PC-3 (cell line): ENCODE measurements at regions not wholly inside any gene's neighbourhood (a gene's known extent, or its start where the extent isn't known, plus 50 kb on each side); places are given as distances from the start of the nearest gene placed in this dataset.
A peak's percentile ranks its signal among the peaks of the same experiment; 100 is the strongest.

Experiments
- ATAC-seq: fragments of 200-7000 bp; cut with Tn5 transposase; 2 replicates; pipeline ENCODE4 v1.9.1; 2020; ENCODE audit warnings: mild to moderate bottlenecking, moderate library complexity
- BruUV-seq: library from RNA; stranded (reverse); fragments of 400-500 nt; replicated peaks from 2 replicates; lab custom pipeline; 2021; lab: Mats Ljungman, UMichigan
- CTCF ChIA-PET: fragments of 300-600 bp; sonication (Branson Sonifier 250); formaldehyde crosslinking; loops from one replicate; lab custom pipeline; 2022; ENCODE audit warnings: antibody characterized with exemption; lab: Charles Lee
- POLR2A ChIA-PET: fragments of 300-600 bp; sonication (Branson Sonifier 250); formaldehyde crosslinking; loops from one replicate; lab custom pipeline; 2022; ENCODE audit warnings: antibody characterized with exemption; ENCODE audit not compliant: unreplicated experiment; lab: Charles Lee
- DNase-seq: peaks from one replicate; pipeline ENCODE4 v3.0.0-alpha.2; 2015
- H2AFZ ChIP-seq: fragments of 300-600 bp; sonication (generic); 2 replicates; pipeline ENCODE4 v1.6.0; 2016; ENCODE audit warnings: antibody characterized with exemption, low read length
- H3F3A ChIP-seq: fragments of 300-600 bp; sonication (generic); one replicate; pipeline ENCODE4 v1.6.0; 2017; ENCODE audit warnings: antibody characterized with exemption, low read length, control low read depth, mild to moderate bottlenecking; ENCODE audit not compliant: unreplicated experiment
- H3K27ac ChIP-seq: fragments of 300-600 bp; sonication (generic); 2 replicates; pipeline ENCODE4 v1.5.1; 2016; ENCODE audit warnings: mild to moderate bottlenecking, low read length
- H3K27me3 ChIP-seq: fragments of 300-600 bp; sonication (generic); 2 replicates; pipeline ENCODE4 v1.6.1; 2016; ENCODE audit warnings: low read length, mixed read lengths
- H3K36me3 ChIP-seq: fragments of 300-600 bp; sonication (generic); 2 replicates; pipeline ENCODE4 v1.6.1; 2016; ENCODE audit warnings: low read depth, mixed run types, low read length, mixed read lengths
- H3K4me1 ChIP-seq: fragments of 300-600 bp; sonication (generic); 2 replicates; pipeline ENCODE4 v1.5.1; 2016; ENCODE audit warnings: low read length; ENCODE audit not compliant: insufficient read depth
- H3K4me2 ChIP-seq: fragments of 300-600 bp; sonication (generic); 2 replicates; pipeline ENCODE4 v1.6.0; 2016; ENCODE audit warnings: low read length
- H3K4me3 ChIP-seq: fragments of 300-600 bp; sonication (generic); 2 replicates; pipeline ENCODE4 v1.5.1; 2016; ENCODE audit warnings: mild to moderate bottlenecking, low read length, mixed read lengths
- H3K79me2 ChIP-seq: fragments of 300-600 bp; sonication (generic); 2 replicates; pipeline ENCODE4 v1.6.1; 2017; ENCODE audit warnings: low read length, mixed read lengths
- H3K9ac ChIP-seq: fragments of 300-600 bp; sonication (generic); 2 replicates; pipeline ENCODE4 v1.6.0; 2016; ENCODE audit warnings: mild to moderate bottlenecking, low read length
- H3K9me2 ChIP-seq: fragments of 300-600 bp; sonication (generic); replicated peaks from 2 replicates; pipeline ENCODE4 v1.6.1; 2016; ENCODE audit warnings: mixed run types, low read length, mixed read lengths
- H3K9me3 ChIP-seq: fragments of 300-600 bp; sonication (generic); 2 replicates; pipeline ENCODE4 v1.6.1; 2016; ENCODE audit warnings: low read length, mixed read lengths
- H4K20me1 ChIP-seq: fragments of 300-600 bp; sonication (generic); 2 replicates; pipeline ENCODE4 v1.6.1; 2016; ENCODE audit warnings: low read length, mixed read lengths
- EZH2 ChIP-seq: fragments of 300-600 bp; sonication (generic); IDR thresholded peaks from one replicate; pipeline ENCODE4 v1.6.1; 2017; ENCODE audit warnings: antibody characterized with exemption, mild to moderate bottlenecking, low read length; ENCODE audit not compliant: unreplicated experiment
- EZH2phosphoT487 ChIP-seq: fragments of 300-600 bp; sonication (generic); IDR thresholded peaks from 2 replicates; pipeline ENCODE4 v1.6.1; 2018; ENCODE audit warnings: mild to moderate bottlenecking, antibody characterized with exemption, low read length, borderline replicate concordance
- intact Hi-C: fragments of 100-400 bp; cut with micrococcal nuclease; formaldehyde crosslinking; loops from 2 replicates; pipeline ENCODE4 v1.9.0; 2023
- TF ChIP-seq, protein P1 (sequence below): fragments of 300-600 bp; sonication (generic); conservative IDR thresholded peaks from 2 replicates; pipeline ENCODE4 v1.5.1; 2017; ENCODE audit warnings: antibody characterized with exemption, low read depth, mild to moderate bottlenecking, low read length

DNA sequence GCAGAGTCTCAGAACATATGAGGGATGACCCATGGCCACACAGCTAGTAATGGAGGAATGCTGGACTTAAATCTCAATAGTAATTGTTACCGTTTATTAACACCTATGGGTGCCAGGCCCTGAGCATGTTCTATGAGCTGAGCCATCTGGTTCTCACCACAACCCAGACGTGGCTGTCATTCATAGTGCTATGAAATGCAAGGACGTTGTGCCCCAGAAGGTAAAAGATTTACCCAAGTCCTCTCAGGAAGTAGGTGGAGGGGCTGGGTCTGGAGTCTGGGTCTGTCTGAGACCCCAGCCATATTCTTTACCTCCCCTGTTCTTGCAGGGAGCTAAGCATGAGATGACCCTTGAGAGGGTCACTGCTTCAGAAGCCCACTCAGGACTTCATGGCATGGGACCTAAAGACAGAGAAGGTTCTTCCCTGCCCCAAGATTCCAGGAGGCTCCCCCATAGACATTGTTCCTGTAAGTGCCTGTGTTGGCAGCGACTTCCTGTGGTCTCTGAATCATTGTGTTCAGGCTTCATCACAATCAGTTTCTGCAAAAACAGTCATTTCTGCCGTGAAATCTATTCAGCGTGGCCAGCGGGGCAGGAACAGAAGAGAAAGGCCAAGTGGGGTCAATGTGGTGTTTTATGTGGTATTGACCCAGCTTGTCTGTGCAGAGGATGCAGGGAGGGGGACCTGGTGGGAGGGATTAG, 475.4 kb downstream of the PTPRU start:
- Histone ChIP-seq H3K36me3 (no peaks in the 10 kb centered on the region), H3K27ac (peak overlapping the region; percentile 81), H3K27me3 (no peaks in the 10 kb centered on the region), H2AFZ (no peak overlapping the region), H4K20me1 (no peaks in the 10 kb centered on the region), H3K9ac (peak overlapping the region; percentile 44; the same call in 1 of the 2 replicates), H3K4me1 (peaks cover 52% of the 10 kb centered on the region), H3K4me3 (no peak overlapping the region), H3K9me2 (no peaks in the 10 kb centered on the region), H3K79me2 (no peaks in the 10 kb centered on the region), H3K9me3 (no peaks in the 10 kb centered on the region), H3F3A (peaks cover 16% of the 10 kb centered on the region), H3K4me2 (peak overlapping the region; percentile 52)
- TF ChIP-seq, protein P1, sequence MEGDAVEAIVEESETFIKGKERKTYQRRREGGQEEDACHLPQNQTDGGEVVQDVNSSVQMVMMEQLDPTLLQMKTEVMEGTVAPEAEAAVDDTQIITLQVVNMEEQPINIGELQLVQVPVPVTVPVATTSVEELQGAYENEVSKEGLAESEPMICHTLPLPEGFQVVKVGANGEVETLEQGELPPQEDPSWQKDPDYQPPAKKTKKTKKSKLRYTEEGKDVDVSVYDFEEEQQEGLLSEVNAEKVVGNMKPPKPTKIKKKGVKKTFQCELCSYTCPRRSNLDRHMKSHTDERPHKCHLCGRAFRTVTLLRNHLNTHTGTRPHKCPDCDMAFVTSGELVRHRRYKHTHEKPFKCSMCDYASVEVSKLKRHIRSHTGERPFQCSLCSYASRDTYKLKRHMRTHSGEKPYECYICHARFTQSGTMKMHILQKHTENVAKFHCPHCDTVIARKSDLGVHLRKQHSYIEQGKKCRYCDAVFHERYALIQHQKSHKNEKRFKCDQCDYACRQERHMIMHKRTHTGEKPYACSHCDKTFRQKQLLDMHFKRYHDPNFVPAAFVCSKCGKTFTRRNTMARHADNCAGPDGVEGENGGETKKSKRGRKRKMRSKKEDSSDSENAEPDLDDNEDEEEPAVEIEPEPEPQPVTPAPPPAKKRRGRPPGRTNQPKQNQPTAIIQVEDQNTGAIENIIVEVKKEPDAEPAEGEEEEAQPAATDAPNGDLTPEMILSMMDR, result no peak
- DNase-seq, result peak; percentile 84
- BruUV-seq, result no TSS peak
- intact Hi-C loops, result no loop called here
- ChIA-PET CTCF (no interaction called here), POLR2A (no interaction called here)
- ATAC-seq, result no peak; the same call in 1 of the 2 replicates

DNA sequence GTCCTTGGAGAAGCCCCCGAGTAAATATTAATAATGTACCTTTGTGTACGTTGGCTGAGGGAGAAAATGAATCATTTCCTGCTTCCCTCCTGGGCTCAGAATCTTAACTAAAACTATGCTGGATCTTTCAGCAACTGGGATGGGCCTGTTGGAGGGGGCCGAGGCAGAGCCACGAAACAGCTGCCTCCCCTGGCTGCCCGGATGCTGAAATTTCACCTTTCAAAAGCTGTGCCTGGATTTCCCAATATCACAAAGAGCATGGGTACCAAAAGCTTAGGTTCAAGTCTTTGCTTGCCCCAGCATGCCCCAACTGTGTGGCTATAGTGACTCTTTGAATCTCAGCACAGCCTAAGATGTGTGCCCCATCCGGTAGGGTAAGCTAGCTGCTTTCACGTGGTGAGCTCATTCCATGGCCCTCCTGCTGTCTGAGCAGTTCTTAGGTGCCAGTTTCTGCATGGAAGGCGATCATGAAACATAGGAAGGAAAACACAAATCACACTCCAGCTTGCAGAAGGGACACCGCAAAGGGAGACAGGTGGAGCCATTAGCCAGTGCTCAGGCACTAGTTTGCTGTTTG, 473.5 kb downstream of the PTPRU start:
- CTCF ChIA-PET, result interaction anchor here (0.6 to 1.4 kb wide), 6 partner anchors 12 to 1070 kb away, joined by 3 to 10 read pairs (median 4); no protein-coding TSS in a partner anchor
- peak overlapping the region; percentile 25; the same call in 1 of the 2 replicates for H2AFZ ChIP-seq
- ATAC-seq, result peak; percentile 67
- POLR2A ChIA-PET, result no interaction called here
- peak overlapping the region; percentile 65 for H3K4me2 ChIP-seq
- H3K27ac ChIP-seq, result peak overlapping the region; percentile 98
- H4K20me1 ChIP-seq, result no peaks in the 10 kb centered on the region
- H3K9me3 ChIP-seq, result no peaks in the 10 kb centered on the region
- H3K36me3 ChIP-seq, result no peaks in the 10 kb centered on the region
- H3K79me2 ChIP-seq, result no peaks in the 10 kb centered on the region
- intact Hi-C loops, result loop anchor here (2.0 to 5.0 kb wide), 7 partner anchors 71 to 998 kb away; partner anchors contain the start of gene PTPRU
- H3K9me2 ChIP-seq, result no peaks in the 10 kb centered on the region
- no peak overlapping the region for H3K4me3 ChIP-seq
- peak overlapping the region; percentile 74 for H3K9ac ChIP-seq
- peaks cover 52% of the 10 kb centered on the region for H3K4me1 ChIP-seq
- TF ChIP-seq EZH2 (no peak), EZH2phosphoT487 (no peak)
- TF ChIP-seq, protein P1, result no peak
- no peaks in the 10 kb centered on the region for H3K27me3 ChIP-seq
- BruUV-seq, result TSS peak; percentile 22
- H3F3A ChIP-seq, result peaks cover 16% of the 10 kb centered on the region
- no peak for DNase-seq
